SK-N-MC (cell line): ENCODE measurements at regions not wholly inside any gene's neighbourhood (a gene's known extent, or its start where the extent isn't known, plus 50 kb on each side); places are given as distances from the start of the nearest gene placed in this dataset.

Source experiments
- EZH2 ChIP-seq: fragments of 200-600 bp; sonication (generic); IDR thresholded peaks from one replicate; pipeline ENCODE4 v1.6.1; 2017; ENCODE audit warnings: antibody characterized with exemption
- POLR2AphosphoS5 ChIP-seq: IDR thresholded peaks from 2 replicates; pipeline ENCODE4 v1.6.1; 2012; ENCODE audit warnings: mild to moderate bottlenecking, low read depth, low read length, borderline replicate concordance

DNA sequence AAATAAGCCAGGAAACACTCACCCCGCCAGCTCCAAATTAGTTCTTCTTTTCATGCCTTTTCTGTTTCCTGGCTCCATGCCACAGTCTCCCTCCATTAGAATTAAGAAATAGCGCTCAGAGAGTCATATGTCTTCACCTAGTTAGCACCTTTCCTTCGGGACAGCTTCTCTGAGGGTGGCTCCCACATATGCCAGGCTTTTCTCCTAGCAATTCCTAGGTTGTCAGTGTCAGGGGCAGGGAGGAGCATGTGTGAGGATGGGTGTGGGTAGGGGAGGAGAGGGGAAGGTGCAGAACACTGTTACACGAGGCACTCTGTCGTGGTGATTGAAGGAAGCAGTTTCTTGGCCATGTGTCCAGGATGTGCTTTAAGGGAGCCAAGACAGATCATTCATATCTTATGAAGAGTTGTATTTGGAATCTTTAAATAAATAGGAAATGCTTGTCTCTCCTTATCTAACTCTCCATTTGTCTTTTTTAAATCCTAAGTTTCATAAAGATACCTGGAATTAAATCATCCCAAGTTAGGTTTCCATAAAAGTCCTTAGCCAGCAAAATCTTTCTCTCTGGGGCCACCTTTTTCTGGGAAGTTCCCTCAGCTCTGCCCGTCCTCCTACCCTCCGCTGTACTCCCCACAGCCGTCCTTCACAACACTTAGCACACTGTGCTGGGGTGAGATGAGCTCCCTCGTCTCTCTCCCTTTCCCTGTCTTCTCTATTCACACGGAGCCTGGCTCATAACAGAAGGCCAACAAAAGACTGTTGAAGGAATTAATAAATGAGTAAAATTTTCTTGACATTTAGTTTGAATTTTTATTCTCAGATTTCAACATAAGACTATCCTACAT, 361.0 kb downstream of the CD83 start:
- no peak for TF ChIP-seq EZH2
- TF ChIP-seq POLR2AphosphoS5 = no peak
